PC-3 (cell line): ENCODE measurements at regions not wholly inside any gene's neighbourhood (a gene's known extent, or its start where the extent isn't known, plus 50 kb on each side); places are given as distances from the start of the nearest gene placed in this dataset.

Experiments
- EZH2 ChIP-seq: fragments of 300-600 bp; sonication (generic); IDR thresholded peaks from one replicate; pipeline ENCODE4 v1.6.1; 2017; ENCODE audit warnings: antibody characterized with exemption, mild to moderate bottlenecking, low read length; ENCODE audit not compliant: unreplicated experiment
- TF ChIP-seq, protein P1 (sequence below): fragments of 300-600 bp; sonication (generic); conservative IDR thresholded peaks from 2 replicates; pipeline ENCODE4 v1.5.1; 2017; ENCODE audit warnings: antibody characterized with exemption, low read depth, mild to moderate bottlenecking, low read length

- TF ChIP-seq, protein P1, sequence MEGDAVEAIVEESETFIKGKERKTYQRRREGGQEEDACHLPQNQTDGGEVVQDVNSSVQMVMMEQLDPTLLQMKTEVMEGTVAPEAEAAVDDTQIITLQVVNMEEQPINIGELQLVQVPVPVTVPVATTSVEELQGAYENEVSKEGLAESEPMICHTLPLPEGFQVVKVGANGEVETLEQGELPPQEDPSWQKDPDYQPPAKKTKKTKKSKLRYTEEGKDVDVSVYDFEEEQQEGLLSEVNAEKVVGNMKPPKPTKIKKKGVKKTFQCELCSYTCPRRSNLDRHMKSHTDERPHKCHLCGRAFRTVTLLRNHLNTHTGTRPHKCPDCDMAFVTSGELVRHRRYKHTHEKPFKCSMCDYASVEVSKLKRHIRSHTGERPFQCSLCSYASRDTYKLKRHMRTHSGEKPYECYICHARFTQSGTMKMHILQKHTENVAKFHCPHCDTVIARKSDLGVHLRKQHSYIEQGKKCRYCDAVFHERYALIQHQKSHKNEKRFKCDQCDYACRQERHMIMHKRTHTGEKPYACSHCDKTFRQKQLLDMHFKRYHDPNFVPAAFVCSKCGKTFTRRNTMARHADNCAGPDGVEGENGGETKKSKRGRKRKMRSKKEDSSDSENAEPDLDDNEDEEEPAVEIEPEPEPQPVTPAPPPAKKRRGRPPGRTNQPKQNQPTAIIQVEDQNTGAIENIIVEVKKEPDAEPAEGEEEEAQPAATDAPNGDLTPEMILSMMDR: no peak
- TF ChIP-seq EZH2: no peak
Observed at GRCh38 chr1:234667600-234668576, 57.9 kb upstream of the IRF2BP2 start.
